Fibroblast of villous mesenchyme (primary cell): ENCODE measurements at regions not wholly inside any gene's neighbourhood (a gene's known extent, or its start where the extent isn't known, plus 50 kb on each side); places are given as distances from the start of the nearest gene placed in this dataset.

Experiments used
- DNase-seq: peaks from one replicate; pipeline ENCODE4 v3.0.0-alpha.2; 2010; ENCODE audit warnings: low read depth
- H3K4me3 ChIP-seq: 2 replicates; pipeline ENCODE4 v1.5.1; 2011; ENCODE audit warnings: low read depth, mild to moderate bottlenecking, low read length
- CTCF ChIP-seq: IDR thresholded peaks from 2 replicates; pipeline ENCODE4 v1.5.1; 2012; ENCODE audit warnings: low read depth, mild to moderate bottlenecking, low read length; ENCODE audit not compliant: insufficient read depth

- TF ChIP-seq CTCF = no peak
- no peak overlapping the region for H3K4me3 ChIP-seq
- no peak for DNase-seq
Observed at GRCh38 chr3:40672861-40673260, 148.1 kb downstream of the ZNF621 start.

GRCh38 chr3:40677321-40677720 is 152.6 kb downstream of the ZNF621 start:
- no peak for DNase-seq
- no peak for TF ChIP-seq CTCF
- H3K4me3 ChIP-seq = no peak overlapping the region

GRCh38 chr3:40677749-40678148 is 153.0 kb downstream of the ZNF621 start:
- DNase-seq = no peak
- no peak overlapping the region for H3K4me3 ChIP-seq
- TF ChIP-seq CTCF = no peak

GRCh38 chr3:40679290-40679689 is 154.5 kb downstream of the ZNF621 start:
- no peak for TF ChIP-seq CTCF
- no peak for DNase-seq
- H3K4me3 ChIP-seq = no peak overlapping the region

- TF ChIP-seq CTCF = no peak
- H3K4me3 ChIP-seq = no peak overlapping the region
- no peak for DNase-seq
Observed at GRCh38 chr3:40680685-40681657, 156.2 kb downstream of the ZNF621 start.

- no peak for TF ChIP-seq CTCF
- no peak overlapping the region for H3K4me3 ChIP-seq
- DNase-seq = no peak
Observed at GRCh38 chr3:40681658-40682055, 156.9 kb downstream of the ZNF621 start.
